Renal cortex interstitium (tissue), 11 donors: ENCODE measurements at regions not wholly inside any gene's neighbourhood (a gene's known extent, or its start where the extent isn't known, plus 50 kb on each side); places are given as distances from the start of the nearest gene placed in this dataset.
A peak's percentile ranks its signal among the peaks of the same experiment; 100 is the strongest.
"Not testable (repeated sequence)": the region's sequence is repeated elsewhere in the genome, so short reads cannot be mapped to it uniquely, and the experiment has no call there.

Source experiments
- DNase-seq, 11 donors: peaks; one replicate each; pipeline ENCODE4 v3.0.0-alpha.2; 2013; ENCODE audit warnings: low read depth in 9 of 11, low spot score in 4 of 11; ENCODE audit errors: extremely low read depth in 1 of 11

GRCh38 chr7:106441343-106441742 is 156.6 kb upstream of the NAMPT start:
- not testable (repeated sequence) for DNase-seq

DNA sequence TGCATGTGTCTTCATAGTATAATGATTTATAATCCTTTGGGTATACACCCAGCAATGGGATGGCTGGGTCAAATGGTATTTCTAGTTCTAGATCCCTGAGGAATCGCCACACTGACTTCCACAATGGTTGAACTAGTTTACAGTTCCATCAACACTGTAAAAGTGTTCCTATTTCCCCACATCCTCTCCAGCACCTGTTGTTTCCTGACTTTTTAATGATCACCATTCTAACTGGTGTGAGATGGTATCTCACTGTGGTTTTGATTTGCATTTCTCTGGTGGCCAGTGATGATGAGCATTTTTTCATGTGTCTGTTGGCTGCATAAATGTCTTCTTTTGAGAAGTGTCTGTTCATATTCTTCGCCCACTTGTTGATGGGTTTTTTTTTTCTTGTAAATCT is 152.2 kb upstream of the NAMPT start:
- not testable (repeated sequence) for DNase-seq

DNA sequence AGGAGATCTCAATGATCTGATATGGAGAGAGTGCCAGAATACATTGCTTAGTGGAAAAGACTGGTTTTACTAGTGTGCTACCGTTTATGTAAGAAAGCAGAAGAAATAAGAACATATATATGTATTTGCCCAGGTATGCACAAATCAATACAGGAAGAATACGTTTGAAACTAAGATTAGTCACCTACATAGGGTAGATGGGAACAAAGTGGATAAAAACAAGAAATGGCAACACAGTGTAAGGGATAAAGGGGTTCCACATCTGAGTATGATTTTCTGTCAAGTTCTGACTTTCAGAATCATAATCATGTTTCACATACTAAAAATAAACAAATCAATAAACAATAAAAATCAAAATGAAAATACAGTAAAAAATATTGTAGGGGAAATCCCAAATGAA is 148.6 kb upstream of the NAMPT start:
- DNase-seq, result no peak

- DNase-seq, result no peak
Observed at GRCh38 chr7:106430535-106431455, 146.0 kb upstream of the NAMPT start.

DNA sequence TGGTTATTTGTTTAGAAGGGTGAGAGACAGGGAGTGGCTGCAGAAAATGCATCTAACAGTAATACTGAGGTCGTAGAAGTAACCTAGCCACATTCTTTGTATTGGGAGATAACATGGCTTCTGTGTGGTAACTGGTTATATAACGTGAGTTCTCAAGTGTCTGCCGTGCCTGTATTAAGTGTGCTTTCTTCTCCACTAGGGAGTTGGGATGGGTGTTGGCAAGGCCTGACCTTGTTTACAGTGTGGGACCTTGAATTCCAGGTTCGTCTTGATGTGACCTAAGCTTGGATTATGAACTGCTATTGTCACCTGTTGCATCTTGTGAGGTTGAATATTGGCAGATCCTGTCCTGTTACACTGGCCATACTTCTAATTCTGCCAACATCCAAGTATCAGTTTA is 145.3 kb upstream of the NAMPT start:
- DNase-seq, result no peak

DNA sequence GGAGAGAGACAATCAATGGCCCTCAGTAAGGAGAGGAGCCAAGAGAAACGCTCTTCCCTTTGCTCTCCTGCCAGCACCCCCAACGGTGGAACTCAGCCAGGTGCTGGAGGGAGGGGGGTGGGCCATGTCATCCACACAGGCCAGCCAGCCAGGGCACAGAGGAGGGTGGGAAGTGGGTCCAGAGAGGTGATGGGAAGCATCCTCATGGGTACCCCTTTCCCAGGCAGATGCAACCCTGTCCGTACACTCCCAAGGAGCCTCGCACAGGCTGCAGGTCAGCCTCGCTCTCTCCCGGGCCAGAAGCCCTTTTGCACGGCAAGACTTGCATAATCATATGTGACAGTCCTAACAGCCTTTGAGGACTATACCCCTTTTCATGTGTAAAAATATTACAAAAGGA is 142.0 kb upstream of the NAMPT start:
- DNase-seq, result no peak

DNA sequence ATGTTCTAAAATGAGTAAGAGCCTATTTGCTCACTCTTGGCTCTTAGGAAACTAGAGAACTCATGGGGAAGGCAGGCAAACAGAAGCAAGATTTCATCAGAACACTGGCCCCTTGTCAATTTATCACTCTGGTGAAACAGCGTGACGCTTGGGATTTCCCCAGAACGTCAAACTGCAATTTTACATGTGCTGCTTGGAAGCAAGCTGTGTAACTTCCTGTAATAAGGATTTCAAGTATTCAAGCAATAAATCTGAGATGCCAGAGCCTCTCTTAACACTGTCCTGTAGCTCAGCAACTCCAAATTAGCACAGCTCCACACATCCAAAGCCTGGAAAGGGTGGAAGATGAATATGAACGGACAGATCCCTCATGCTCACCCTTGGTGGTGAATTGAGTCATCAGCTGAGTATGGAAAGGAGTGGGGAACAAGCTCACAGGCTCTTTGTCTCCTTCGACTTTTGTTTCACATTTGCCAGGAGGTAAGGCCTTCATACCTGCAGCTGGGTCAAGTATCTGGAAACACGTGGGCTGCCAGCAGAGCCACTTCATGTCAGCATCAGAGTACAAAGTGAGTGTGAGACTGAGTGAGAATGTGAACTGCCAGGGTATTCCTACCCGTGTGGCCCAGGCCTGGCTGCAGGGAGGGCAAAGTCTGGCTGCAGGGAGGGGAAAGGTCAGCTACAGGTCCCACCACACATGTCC is 140.4 kb upstream of the NAMPT start:
- DNase-seq, result peak; percentile 40 to 76 (median 54)

- no peak for DNase-seq
Observed at GRCh38 chr7:106424476-106425016, 139.8 kb upstream of the NAMPT start.

DNA sequence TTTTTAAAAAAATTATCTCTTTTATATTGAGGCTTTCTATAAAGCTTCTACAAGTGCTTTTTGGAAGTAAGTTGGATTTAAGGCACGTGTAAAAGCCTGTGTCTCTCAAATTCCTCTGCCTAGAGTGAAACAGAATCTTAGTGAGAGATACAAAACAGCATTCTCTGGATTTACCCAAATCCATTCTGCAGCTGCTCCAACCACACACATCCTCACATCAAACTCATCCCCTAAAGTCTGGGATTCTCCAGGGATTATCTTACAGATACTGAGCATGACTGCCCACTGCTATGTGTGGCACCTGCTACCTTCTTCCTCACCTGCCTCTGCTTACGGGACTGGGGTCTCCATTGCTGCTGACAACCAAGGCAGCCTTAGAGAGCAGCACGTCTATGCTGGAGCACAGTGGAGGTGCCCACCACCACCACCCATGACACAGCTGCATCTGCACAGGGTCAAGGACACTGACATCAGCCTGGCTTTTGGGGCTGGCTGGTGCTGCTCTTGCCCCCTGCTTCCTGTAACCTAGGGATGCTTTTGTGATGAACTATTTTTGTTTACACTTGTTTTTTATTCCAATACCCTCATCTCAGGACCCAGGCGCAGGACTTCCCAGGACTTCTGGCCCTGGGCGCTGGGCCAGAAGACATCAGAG is 139.2 kb upstream of the NAMPT start:
- DNase-seq, result no peak

DNA sequence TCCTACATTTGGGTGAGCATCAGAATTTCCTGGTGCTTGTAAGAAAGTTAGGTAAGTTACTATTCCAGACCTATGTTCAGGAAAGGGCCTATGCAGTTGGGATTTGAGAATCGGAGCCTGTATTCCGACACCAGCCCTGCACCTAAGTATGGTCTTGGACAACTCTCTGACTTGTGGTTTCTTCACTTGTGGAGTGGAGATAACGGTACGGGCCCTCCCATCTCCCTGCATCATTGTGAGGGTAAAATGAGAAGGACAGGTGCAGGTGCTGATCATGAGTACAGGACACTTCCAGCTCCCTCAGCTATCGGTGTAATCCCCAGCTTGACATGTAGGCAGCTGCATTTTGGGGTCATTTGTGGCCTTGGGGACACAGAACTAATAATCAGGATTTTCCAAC is 138.3 kb upstream of the NAMPT start:
- no peak for DNase-seq

DNA sequence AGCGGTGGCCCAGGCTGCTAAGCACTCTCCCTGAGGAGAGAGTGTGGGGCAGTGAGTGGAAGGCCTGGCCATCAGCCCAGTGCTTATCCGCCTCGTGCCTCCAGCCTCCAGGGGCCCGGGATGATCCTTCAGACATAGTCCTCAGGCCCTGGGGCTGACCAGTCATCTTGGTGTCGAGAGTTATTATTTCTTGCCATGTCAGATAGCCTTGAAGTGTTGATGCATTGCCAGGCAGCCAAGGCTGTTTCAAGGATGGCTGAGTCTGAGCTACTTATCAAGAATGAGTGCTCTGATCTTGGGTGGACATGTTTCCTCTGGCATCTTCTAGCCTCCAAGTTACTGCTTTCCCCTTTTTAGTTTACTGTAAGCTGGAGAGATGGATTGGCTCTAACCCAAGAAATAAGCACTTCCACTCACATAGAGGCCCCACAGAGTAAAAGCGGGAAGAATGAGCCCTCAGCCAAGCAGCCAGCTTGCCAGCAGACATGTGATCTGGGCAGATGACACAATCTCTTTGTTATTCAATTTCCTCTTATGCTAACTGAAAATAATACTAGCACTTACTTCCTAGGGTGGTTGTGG is 136.5 kb upstream of the NAMPT start:
- peak in 5 of 11 donors; percentile 8 to 24 (median 12) for DNase-seq

DNA sequence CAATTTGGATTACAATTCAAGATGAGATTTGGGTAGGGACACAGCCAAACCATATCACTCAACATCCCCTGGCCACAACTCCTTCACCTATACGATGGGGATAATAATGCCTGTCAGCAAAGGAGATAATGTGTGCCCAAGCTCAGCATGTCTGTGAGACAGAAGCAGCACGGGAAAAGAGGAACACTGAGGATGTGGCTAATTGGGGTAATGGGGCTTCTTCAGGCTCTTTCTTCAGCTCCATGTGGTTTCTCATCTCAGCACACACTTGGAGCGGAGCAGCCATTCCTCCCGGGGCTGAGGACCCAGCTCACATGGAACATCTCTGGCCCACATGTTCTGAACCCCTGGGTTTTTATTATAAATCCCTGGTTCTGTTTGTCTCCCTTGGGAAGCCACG is 136.0 kb upstream of the NAMPT start:
- no peak for DNase-seq

DNA sequence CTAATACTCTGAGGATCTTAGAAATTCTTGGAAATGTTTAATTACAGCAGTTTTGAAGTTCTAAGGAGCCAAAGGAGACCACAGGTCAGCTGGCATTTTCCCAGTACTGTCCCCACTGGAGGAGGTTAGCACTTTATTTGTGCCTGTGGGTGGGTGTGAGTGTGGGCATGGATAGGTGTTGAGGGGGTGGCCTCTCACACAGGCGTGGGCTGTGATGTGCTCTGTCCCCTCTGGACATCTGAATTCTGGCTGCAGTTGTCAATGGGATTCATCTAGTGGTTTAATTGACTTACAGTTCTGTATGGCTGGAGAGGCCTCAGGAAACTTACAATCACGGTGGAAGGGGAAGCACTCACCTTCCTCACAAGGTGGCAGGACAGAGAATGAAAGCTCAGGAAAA is 135.4 kb upstream of the NAMPT start:
- DNase-seq, result no peak

DNA sequence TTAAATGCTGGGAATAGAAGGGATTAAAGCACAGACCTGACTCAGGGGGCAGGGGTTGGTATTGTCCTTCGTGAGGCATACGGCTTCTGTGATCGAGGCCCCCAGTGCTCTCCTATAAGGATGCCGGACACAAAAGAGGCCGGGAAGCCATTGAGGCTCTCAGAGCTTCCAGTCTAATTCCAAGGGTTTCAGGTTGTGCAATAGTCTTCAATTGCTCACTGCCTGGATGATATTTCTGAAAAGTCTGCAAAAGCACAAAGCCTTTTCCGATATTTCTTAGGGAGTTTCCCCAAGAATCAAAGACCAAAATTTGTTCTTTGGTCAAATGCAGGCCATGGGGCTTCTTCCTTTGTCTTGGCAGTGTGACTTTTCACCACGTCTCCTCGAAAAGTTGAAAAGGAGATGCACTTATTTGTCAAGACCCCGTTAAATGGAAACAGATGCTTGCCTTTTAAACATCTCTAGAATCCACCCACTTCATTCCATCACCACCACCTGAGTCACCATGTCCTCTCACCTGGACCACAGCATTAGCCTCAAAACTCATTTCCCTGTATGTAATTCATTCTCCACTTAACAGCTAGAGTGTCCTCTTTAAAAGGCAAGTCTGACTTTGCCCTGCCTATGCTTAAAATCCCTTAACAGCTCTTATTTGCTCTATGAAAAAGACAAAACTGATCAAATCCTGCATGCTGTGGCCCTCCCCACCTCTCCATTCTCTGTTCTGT is 134.8 kb upstream of the NAMPT start:
- DNase-seq, result no peak

- no peak for DNase-seq
Observed at GRCh38 chr7:106418526-106418925, 133.7 kb upstream of the NAMPT start.

DNA sequence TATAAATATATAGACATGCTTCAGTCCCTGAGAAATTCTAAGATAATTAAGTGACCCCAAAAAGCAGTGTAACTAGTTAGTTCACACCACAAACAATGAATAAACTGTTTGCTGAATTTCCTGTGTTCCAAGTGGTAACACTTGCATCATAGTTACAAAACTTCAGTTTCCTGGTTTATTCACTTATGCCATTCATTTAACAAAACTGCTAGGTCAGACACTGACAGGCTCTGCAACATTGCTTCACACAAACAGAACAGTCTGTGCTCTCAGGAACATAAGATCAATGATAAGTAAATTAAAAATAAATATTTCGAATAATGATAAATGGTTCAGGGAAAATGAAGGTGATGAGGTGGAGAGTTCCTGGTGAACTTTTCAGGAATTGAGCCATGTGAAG is 133.3 kb upstream of the NAMPT start:
- no peak for DNase-seq

DNA sequence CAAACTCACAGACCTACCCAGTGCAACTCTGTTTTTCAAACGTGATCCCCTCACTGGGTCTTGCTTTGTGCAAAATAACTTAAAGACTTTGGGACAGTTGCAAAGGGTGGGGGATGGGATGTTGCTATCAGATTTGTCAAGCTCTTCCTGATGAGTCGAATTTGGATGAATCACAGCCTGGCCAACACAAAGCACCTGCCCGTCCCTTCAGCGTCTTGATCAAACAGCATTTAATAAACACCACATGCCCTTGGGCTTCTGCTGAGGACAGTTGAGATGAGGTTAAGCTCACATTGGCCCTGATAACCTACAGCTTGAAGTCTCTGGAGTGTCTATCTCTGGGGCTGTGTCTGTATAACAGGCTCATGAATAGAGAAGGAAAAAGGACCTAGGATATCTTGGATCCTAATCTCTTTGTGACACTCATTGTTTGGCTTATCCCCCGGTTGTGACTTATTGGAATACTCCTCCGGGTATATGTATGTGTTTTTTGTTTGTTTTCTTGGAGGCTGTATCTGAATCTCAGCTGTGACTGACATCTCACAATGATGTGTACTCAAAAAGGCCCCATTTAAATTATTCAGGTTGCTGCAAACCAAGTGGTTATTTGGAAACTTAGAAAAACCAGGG is 132.6 kb upstream of the NAMPT start:
- DNase-seq, result no peak

- no peak for DNase-seq
Observed at GRCh38 chr7:106416430-106416829, 131.6 kb upstream of the NAMPT start.
